Choroid plexus epithelial cell (primary cell): ENCODE measurements at regions not wholly inside any gene's neighbourhood (a gene's known extent, or its start where the extent isn't known, plus 50 kb on each side); places are given as distances from the start of the nearest gene placed in this dataset.
"Not testable (repeated sequence)": the region's sequence is repeated elsewhere in the genome, so short reads cannot be mapped to it uniquely, and the experiment has no call there.

Experiments
- DNase-seq: peaks from one replicate; pipeline ENCODE4 v3.0.0-alpha.2; 2010; ENCODE audit warnings: low read depth
- H3K4me3 ChIP-seq: 2 replicates; pipeline ENCODE4 v1.5.1; 2011; ENCODE audit warnings: low read depth, mild to moderate bottlenecking, control low read depth, low read length, moderate library complexity
- CTCF ChIP-seq: conservative IDR thresholded peaks from 2 replicates; pipeline ENCODE4 v1.5.1; 2011; ENCODE audit warnings: low read depth, mild to moderate bottlenecking, control low read depth, inconsistent platforms, low read length, moderate library complexity

GRCh38 chr13:50136678-50137077 is 121.4 kb downstream of the KCNRG start:
- no peak for DNase-seq
- TF ChIP-seq CTCF = no peak
- H3K4me3 ChIP-seq = no peak overlapping the region

- not testable (repeated sequence) for DNase-seq, H3K4me3 ChIP-seq
These were observed 124.2 kb downstream of the KCNRG start for GRCh38 chr13:50139435-50139934.

- no peak for DNase-seq
- H3K4me3 ChIP-seq = no peak overlapping the region
- no peak for TF ChIP-seq CTCF
These were observed 124.9 kb downstream of the KCNRG start for GRCh38 chr13:50140153-50140552.

GRCh38 chr13:50140581-50141374 is 125.5 kb downstream of the KCNRG start:
- H3K4me3 ChIP-seq = no peak overlapping the region
- TF ChIP-seq CTCF = no peak
- DNase-seq = peak; percentile 82

- no peak overlapping the region for H3K4me3 ChIP-seq
- no peak for DNase-seq
- no peak for TF ChIP-seq CTCF
These were observed 126.2 kb downstream of the KCNRG start for GRCh38 chr13:50141375-50141975.

- no peak for TF ChIP-seq CTCF
- H3K4me3 ChIP-seq = no peak overlapping the region
- peak; percentile 13 for DNase-seq
These were observed 129.3 kb downstream of the KCNRG start for GRCh38 chr13:50144246-50145160.

- no peak overlapping the region for H3K4me3 ChIP-seq
- no peak for TF ChIP-seq CTCF
- peak; percentile 8 for DNase-seq
These were observed 134.0 kb downstream of the KCNRG start for GRCh38 chr13:50149214-50149613.
